PC-3 (cell line): ENCODE measurements at regions not wholly inside any gene's neighbourhood (a gene's known extent, or its start where the extent isn't known, plus 50 kb on each side); places are given as distances from the start of the nearest gene placed in this dataset.

Experiments
- ATAC-seq: fragments of 200-7000 bp; cut with Tn5 transposase; 2 replicates; pipeline ENCODE4 v1.9.1; 2020; ENCODE audit warnings: mild to moderate bottlenecking, moderate library complexity
- BruUV-seq: library from RNA; stranded (reverse); fragments of 400-500 nt; replicated peaks from 2 replicates; lab custom pipeline; 2021; lab: Mats Ljungman, UMichigan
- CTCF ChIA-PET: fragments of 300-600 bp; sonication (Branson Sonifier 250); formaldehyde crosslinking; loops from one replicate; lab custom pipeline; 2022; ENCODE audit warnings: antibody characterized with exemption; lab: Charles Lee
- POLR2A ChIA-PET: fragments of 300-600 bp; sonication (Branson Sonifier 250); formaldehyde crosslinking; loops from one replicate; lab custom pipeline; 2022; ENCODE audit warnings: antibody characterized with exemption; ENCODE audit not compliant: unreplicated experiment; lab: Charles Lee
- DNase-seq: peaks from one replicate; pipeline ENCODE4 v3.0.0-alpha.2; 2015
- H2AFZ ChIP-seq: fragments of 300-600 bp; sonication (generic); 2 replicates; pipeline ENCODE4 v1.6.0; 2016; ENCODE audit warnings: antibody characterized with exemption, low read length
- H3F3A ChIP-seq: fragments of 300-600 bp; sonication (generic); one replicate; pipeline ENCODE4 v1.6.0; 2017; ENCODE audit warnings: antibody characterized with exemption, low read length, control low read depth, mild to moderate bottlenecking; ENCODE audit not compliant: unreplicated experiment
- H3K27ac ChIP-seq: fragments of 300-600 bp; sonication (generic); 2 replicates; pipeline ENCODE4 v1.5.1; 2016; ENCODE audit warnings: mild to moderate bottlenecking, low read length
- H3K27me3 ChIP-seq: fragments of 300-600 bp; sonication (generic); 2 replicates; pipeline ENCODE4 v1.6.1; 2016; ENCODE audit warnings: low read length, mixed read lengths
- H3K36me3 ChIP-seq: fragments of 300-600 bp; sonication (generic); 2 replicates; pipeline ENCODE4 v1.6.1; 2016; ENCODE audit warnings: low read depth, mixed run types, low read length, mixed read lengths
- H3K4me1 ChIP-seq: fragments of 300-600 bp; sonication (generic); 2 replicates; pipeline ENCODE4 v1.5.1; 2016; ENCODE audit warnings: low read length; ENCODE audit not compliant: insufficient read depth
- H3K4me2 ChIP-seq: fragments of 300-600 bp; sonication (generic); 2 replicates; pipeline ENCODE4 v1.6.0; 2016; ENCODE audit warnings: low read length
- H3K4me3 ChIP-seq: fragments of 300-600 bp; sonication (generic); 2 replicates; pipeline ENCODE4 v1.5.1; 2016; ENCODE audit warnings: mild to moderate bottlenecking, low read length, mixed read lengths
- H3K79me2 ChIP-seq: fragments of 300-600 bp; sonication (generic); 2 replicates; pipeline ENCODE4 v1.6.1; 2017; ENCODE audit warnings: low read length, mixed read lengths
- H3K9ac ChIP-seq: fragments of 300-600 bp; sonication (generic); 2 replicates; pipeline ENCODE4 v1.6.0; 2016; ENCODE audit warnings: mild to moderate bottlenecking, low read length
- H3K9me2 ChIP-seq: fragments of 300-600 bp; sonication (generic); replicated peaks from 2 replicates; pipeline ENCODE4 v1.6.1; 2016; ENCODE audit warnings: mixed run types, low read length, mixed read lengths
- H3K9me3 ChIP-seq: fragments of 300-600 bp; sonication (generic); 2 replicates; pipeline ENCODE4 v1.6.1; 2016; ENCODE audit warnings: low read length, mixed read lengths
- H4K20me1 ChIP-seq: fragments of 300-600 bp; sonication (generic); 2 replicates; pipeline ENCODE4 v1.6.1; 2016; ENCODE audit warnings: low read length, mixed read lengths
- EZH2 ChIP-seq: fragments of 300-600 bp; sonication (generic); IDR thresholded peaks from one replicate; pipeline ENCODE4 v1.6.1; 2017; ENCODE audit warnings: antibody characterized with exemption, mild to moderate bottlenecking, low read length; ENCODE audit not compliant: unreplicated experiment
- EZH2phosphoT487 ChIP-seq: fragments of 300-600 bp; sonication (generic); IDR thresholded peaks from 2 replicates; pipeline ENCODE4 v1.6.1; 2018; ENCODE audit warnings: mild to moderate bottlenecking, antibody characterized with exemption, low read length, borderline replicate concordance
- intact Hi-C: fragments of 100-400 bp; cut with micrococcal nuclease; formaldehyde crosslinking; loops from 2 replicates; pipeline ENCODE4 v1.9.0; 2023
- TF ChIP-seq, protein P1 (sequence below): fragments of 300-600 bp; sonication (generic); conservative IDR thresholded peaks from 2 replicates; pipeline ENCODE4 v1.5.1; 2017; ENCODE audit warnings: antibody characterized with exemption, low read depth, mild to moderate bottlenecking, low read length

- ChIA-PET CTCF (no interaction called here), POLR2A (no interaction called here)
- no peak overlapping the region for H3K4me2 ChIP-seq
These were observed 2320.6 kb upstream of the AGA start for GRCh38 chr4:179762840-179763239.

GRCh38 chr4:179766938-179767337, 2324.7 kb upstream of the AGA start:
- Histone ChIP-seq H3K79me2 (no peaks in the 10 kb centered on the region), H3K9ac (no peak overlapping the region), H3K4me1 (no peaks in the 10 kb centered on the region), H3K9me2 (no peaks in the 10 kb centered on the region), H4K20me1 (no peaks in the 10 kb centered on the region), H3K4me2 (no peak overlapping the region), H3K9me3 (no peaks in the 10 kb centered on the region), H3K36me3 (no peaks in the 10 kb centered on the region), H3K27ac (no peak overlapping the region), H3F3A (no peaks in the 10 kb centered on the region), H3K27me3 (no peaks in the 10 kb centered on the region), H3K4me3 (no peak overlapping the region), H2AFZ (no peak overlapping the region)
- no peak for DNase-seq
- BruUV-seq, result no TSS peak
- ATAC-seq, result no peak
- intact Hi-C loops, result no loop called here
- CTCF ChIA-PET, result no interaction called here
- no peak for TF ChIP-seq EZH2phosphoT487
- TF ChIP-seq, protein P1, sequence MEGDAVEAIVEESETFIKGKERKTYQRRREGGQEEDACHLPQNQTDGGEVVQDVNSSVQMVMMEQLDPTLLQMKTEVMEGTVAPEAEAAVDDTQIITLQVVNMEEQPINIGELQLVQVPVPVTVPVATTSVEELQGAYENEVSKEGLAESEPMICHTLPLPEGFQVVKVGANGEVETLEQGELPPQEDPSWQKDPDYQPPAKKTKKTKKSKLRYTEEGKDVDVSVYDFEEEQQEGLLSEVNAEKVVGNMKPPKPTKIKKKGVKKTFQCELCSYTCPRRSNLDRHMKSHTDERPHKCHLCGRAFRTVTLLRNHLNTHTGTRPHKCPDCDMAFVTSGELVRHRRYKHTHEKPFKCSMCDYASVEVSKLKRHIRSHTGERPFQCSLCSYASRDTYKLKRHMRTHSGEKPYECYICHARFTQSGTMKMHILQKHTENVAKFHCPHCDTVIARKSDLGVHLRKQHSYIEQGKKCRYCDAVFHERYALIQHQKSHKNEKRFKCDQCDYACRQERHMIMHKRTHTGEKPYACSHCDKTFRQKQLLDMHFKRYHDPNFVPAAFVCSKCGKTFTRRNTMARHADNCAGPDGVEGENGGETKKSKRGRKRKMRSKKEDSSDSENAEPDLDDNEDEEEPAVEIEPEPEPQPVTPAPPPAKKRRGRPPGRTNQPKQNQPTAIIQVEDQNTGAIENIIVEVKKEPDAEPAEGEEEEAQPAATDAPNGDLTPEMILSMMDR, result no peak
- no peak for TF ChIP-seq EZH2
- POLR2A ChIA-PET, result no interaction called here

More at GRCh38 chr4:179762840-179763239, 2320.6 kb upstream of the AGA start:
- H4K20me1 ChIP-seq, result no peaks in the 10 kb centered on the region
- H2AFZ ChIP-seq, result no peak overlapping the region
- H3K9me2 ChIP-seq, result no peaks in the 10 kb centered on the region
- TF ChIP-seq, protein P1, result no peak
- TF ChIP-seq EZH2 (no peak), EZH2phosphoT487 (no peak)
- H3K4me3 ChIP-seq, result no peak overlapping the region
- no peak for DNase-seq
- no peaks in the 10 kb centered on the region for H3K27me3 ChIP-seq
- intact Hi-C loops, result no loop called here
- no TSS peak for BruUV-seq
- H3F3A ChIP-seq, result no peaks in the 10 kb centered on the region
- no peak for ATAC-seq
- no peaks in the 10 kb centered on the region for H3K36me3 ChIP-seq
- no peaks in the 10 kb centered on the region for H3K9me3 ChIP-seq
- no peak overlapping the region for H3K9ac ChIP-seq
- no peaks in the 10 kb centered on the region for H3K79me2 ChIP-seq
- no peak overlapping the region for H3K27ac ChIP-seq
- no peaks in the 10 kb centered on the region for H3K4me1 ChIP-seq

DNA sequence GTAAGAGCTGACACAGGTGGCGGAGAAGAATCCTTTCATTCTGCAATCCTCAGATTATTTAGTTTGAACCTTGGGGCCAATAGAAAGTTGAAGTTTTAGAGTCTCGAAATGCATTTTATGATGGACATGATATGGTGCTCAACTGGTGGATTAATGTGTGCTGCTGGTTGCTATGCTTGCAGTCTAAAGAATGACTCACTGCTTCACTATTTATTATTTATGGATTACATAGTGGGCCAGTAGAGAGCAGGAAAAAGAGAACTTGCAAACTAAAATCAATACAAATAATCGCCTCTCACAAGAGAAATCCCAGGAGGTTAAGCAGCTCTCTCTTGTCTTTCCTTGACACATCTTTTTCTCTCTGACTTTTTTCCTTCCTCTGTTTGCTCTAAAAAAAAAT, 2326.8 kb upstream of the AGA start:
- no peak overlapping the region for H2AFZ ChIP-seq
- no peak overlapping the region for H3K27ac ChIP-seq
- TF ChIP-seq, protein P1, result no peak
- no peak for TF ChIP-seq EZH2phosphoT487
- no peak for TF ChIP-seq EZH2
- no peaks in the 10 kb centered on the region for H3F3A ChIP-seq
- no peak for ATAC-seq
- no peak overlapping the region for H3K4me2 ChIP-seq
- no peak overlapping the region for H3K4me3 ChIP-seq
- no peaks in the 10 kb centered on the region for H3K4me1 ChIP-seq
- DNase-seq, result no peak
- intact Hi-C loops, result no loop called here
- no peaks in the 10 kb centered on the region for H3K27me3 ChIP-seq
- H3K9me3 ChIP-seq, result no peaks in the 10 kb centered on the region
- H3K36me3 ChIP-seq, result no peaks in the 10 kb centered on the region
- no peaks in the 10 kb centered on the region for H3K9me2 ChIP-seq
- H3K79me2 ChIP-seq, result no peaks in the 10 kb centered on the region
- no peaks in the 10 kb centered on the region for H4K20me1 ChIP-seq
- no TSS peak for BruUV-seq
- POLR2A ChIA-PET, result no interaction called here
- H3K9ac ChIP-seq, result no peak overlapping the region
- CTCF ChIA-PET, result no interaction called here
